HG03457 (cell line): ENCODE measurements at regions not wholly inside any gene's neighbourhood (a gene's known extent, or its start where the extent isn't known, plus 50 kb on each side); places are given as distances from the start of the nearest gene placed in this dataset.
"Not testable (repeated sequence)": the region's sequence is repeated elsewhere in the genome, so short reads cannot be mapped to it uniquely, and the experiment has no call there.

Experiments used
- ATAC-seq: cut with Tn5 transposase; IDR thresholded peaks from one replicate; pipeline ENCODE4 v1.9.1; 2021; ENCODE audit warnings: moderate number of reproducible peaks; ENCODE audit not compliant: unreplicated experiment

DNA sequence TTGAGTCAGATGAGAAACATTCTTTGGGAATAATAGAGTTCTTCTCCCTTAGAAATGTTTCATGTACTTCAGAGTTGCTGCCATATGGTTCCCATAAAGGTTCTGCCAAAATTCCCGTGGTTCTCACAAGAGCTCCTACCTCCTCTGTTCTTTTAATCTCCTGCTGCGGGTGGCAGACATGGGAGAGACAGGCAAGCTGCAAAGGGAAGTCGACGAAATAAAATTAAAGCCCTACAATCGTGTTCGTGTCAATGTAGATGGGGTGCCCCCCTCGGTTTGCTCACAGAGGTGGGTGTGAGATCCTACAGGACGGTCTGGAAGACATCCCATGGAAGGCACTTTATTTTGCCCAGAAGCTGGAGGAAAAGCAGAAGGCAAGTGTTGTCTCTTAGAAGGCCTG, 276.0 kb downstream of the RWDD3 start:
- ATAC-seq, result no peak

DNA sequence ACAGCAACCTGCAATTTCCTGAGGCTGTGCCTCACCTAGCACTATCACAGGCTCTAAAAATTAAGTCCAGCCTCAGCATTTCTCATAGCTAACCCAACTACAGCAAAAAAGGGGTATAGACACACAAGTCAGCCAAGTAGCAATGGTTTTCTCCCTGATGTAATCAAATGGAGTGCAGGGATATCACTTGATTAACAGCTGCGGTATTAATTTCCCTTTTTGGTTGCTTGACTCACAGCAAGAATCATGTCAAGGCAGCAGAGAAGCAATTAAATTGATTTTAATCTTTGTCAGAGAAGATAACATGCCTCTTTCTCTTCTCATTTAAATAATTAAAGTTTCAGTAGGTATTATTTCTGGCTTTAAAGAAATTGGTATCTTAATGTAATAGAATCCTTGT, 278.9 kb downstream of the RWDD3 start:
- no peak for ATAC-seq

DNA sequence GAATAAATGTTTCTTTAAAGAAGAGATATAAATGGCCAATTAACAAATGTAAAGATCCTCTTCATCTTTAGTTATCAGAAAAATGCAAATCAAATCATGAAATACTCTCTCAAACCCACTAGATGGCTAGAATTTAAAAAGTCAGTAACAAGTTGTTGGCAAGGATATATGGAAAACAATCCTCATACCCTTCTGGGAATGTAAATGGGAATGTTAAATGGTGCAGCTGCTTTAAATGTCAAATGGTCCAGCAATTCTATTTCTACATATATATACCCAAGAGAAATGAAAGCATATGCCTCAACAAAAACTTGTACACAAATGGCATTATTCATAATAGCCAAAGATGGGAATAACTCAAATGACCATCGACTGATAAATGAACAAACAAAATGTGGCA, 283.5 kb downstream of the RWDD3 start:
- no peak for ATAC-seq

DNA sequence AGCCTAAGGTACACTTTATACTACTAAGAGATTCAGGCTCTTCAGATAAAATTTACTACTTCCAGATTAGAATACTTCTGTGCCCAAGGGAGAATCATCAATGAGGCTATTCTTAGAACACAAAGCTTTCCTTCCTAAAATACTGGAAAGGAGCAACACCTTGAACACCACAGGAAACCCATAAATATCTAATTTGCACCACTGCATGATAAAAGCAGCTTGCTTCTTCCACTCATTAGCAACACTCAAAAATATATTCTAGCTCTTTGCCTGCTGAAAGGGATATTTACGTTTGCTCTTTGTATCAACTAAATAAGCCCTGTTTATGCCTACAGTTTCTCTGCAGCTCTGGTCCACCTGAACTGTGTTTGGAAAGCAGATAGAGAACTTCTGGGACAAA, 284.3 kb downstream of the RWDD3 start:
- ATAC-seq, result no peak

DNA sequence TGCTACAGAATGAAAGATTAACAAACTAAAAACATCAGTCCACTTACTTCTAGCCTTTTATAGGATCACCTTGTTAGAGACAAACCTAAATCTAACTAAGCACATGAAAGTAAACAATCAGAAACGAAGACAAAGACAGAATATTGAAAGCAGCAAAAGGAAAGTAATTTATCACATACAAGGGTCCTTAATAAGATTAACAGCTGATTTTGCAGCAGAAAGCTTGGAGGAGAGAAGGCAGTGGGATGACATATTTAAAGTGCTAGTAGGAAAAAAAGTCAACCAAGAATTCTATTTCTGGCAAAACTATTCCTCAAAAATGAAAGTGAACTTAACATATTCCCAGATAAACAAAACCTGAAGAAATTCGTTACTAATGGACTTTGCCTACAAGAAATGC, 286.4 kb downstream of the RWDD3 start:
- no peak for ATAC-seq

DNA sequence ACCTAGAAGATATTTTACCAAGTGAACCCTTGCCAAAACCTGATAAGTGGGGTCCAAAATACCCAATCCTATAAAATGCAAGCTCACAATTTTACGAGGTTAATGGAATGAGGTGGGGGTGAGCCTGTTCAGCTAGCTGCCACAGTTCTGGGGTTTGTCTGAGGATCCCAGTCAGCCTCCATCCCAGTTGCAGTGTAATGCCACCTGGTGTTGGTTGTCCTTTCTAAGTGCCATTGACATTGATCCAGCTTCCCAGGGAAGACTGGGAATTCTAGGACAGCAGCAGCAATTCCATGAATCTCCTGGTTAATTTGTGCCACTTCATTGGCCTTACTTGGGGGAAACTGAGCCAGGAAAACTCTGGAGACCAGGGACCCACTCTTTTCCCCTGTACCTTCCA, 298.3 kb downstream of the RWDD3 start:
- no peak for ATAC-seq

DNA sequence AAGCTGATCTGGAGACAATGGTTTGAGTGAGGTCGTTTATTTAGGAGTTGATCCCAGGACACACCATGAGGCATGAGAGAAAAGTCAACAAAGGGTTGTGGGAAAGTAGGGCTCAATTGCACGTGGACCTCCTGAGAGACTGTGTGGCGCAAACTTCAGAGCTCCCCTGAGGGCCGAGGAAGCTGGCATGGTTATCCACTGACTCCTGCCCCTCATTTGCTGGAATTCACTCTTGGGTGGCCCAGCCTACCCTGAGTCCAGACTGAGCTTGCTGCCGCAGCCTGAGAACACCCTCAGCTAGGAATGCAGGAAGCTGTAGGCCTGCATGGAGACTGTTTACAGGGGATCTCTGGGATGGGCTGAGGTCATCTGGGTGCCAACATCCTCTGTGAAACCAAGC, 301.0 kb downstream of the RWDD3 start:
- no peak for ATAC-seq

DNA sequence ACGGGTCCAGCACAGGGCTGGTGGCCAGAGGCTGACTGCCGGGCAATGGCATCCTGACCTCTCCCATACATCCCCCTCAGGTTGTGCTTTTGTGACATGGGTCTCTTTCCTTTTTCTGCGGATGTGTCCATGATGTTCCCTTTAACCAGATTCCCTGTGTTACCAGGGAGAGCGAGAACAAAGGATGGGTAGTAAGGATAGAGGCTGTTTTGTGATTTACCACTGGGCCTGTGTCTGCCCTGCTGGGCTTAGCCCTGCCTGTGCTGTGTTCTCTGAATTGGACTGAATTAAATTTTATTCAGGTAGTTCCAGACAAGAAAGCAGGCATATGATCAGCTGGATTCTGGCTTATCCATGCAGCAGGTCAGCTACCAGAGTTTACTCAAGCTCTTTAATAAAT, 301.6 kb downstream of the RWDD3 start:
- ATAC-seq, result no peak

DNA sequence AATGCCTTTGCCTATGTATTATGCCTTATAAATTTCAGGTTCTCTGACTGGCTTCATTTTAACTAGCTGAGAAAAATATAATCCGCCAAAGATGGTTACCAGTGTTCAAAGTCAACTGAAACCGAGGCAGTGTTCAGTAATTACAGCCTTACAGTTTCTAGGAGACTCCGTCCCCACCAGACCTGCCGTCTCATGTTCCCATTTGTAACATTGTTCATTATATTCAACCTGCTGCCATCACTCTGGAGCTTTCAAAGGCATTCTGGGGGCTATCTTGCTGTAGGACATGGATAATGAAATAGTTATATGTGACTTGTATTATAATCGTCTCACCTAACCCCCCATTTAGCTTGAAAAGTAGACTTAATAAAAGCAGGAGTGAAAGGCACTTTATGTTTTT, 302.5 kb downstream of the RWDD3 start:
- no peak for ATAC-seq

DNA sequence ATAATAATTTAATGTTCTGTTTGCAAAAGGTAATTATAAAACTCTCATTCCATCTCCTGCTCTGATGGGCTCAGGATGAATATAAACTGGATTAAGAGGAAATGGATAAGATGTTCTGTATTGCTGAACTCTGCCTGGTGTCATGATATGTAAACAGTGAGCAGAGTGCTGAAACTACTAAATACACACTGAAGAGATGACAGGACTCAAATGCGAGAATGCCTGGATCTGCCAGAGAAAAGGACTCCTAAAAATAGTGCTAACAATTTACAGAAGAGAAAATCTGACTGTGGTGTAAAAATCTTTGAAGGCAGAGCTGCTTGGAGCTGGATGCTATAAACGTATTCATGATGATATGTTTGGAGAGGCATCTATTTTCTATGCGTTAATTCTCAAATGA, 303.2 kb downstream of the RWDD3 start:
- ATAC-seq, result no peak

DNA sequence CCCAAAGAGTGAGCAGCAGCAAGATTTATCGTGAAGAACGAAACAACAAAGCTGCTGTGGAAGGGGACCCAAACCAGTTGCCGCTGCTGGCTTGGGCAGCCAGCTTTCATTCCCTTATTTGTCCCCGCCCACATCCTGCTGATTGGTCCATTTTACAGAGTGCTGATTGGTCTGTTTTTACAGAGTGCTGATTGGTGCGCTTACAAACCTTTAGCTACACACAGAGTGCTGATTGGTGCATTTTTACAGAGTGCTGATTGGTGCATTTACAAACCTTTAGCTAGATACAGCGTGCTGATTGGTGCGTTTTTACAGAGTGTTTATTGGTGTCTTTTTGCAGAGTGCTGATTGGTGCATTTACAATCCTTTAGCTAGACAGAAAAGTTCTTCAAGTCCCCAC, 304.2 kb downstream of the RWDD3 start:
- ATAC-seq, result not testable (repeated sequence)

DNA sequence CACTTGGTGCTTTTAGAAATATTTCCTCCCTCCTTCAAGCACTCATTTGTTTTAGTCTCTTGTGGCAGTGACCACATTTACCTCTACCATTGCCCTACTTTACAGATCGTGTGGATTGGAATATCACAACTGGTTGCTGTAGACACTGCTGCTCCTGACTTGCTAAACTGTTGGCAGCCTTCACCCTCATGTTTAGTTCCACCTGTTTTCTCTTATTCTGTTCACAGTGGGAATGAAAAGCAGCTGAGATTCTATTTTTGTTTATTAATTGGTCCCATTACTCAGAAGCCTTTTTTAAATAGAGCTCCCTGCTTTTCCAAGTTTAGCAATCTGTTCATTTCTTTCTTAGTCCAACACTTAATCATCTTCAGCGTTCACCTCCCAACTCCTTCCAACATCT, 308.9 kb downstream of the RWDD3 start:
- no peak for ATAC-seq

DNA sequence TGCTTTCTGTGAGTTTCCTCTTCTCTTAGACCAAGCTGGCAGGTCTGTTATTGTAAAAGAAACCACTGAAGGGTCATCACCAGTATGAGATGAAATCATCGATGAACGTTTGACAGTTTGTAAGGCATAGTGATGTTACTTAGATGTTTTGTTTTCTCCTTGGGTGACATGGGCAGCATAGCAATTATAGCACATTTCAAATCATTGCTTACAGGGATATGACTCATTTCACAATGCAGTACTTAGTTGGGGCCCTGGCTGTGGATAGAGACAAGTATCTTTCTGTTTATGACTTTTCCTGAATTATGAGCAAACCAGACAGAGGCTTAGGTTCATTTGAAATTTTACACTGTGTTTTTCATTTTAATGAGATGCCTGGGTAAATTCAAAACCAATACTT, 313.0 kb downstream of the RWDD3 start:
- ATAC-seq, result no peak

DNA sequence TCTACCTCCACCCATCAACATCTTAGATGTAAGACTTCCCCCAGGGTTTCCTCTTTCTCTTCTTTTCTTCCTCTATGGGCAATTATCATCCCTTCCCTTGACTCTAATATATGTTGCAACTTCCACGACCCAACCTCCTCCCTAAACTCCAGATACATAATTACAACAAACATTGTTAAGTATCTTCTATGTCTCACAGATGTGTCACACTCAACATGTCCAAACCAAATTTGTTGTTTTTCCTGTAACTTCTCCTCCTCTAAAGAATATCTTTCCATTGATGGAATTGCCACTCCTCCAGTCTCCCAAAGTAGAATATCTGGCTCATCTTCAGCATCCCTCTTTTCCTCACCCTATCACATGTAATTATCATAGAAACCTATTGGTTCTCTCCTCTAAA, 314.2 kb downstream of the RWDD3 start:
- ATAC-seq, result no peak

DNA sequence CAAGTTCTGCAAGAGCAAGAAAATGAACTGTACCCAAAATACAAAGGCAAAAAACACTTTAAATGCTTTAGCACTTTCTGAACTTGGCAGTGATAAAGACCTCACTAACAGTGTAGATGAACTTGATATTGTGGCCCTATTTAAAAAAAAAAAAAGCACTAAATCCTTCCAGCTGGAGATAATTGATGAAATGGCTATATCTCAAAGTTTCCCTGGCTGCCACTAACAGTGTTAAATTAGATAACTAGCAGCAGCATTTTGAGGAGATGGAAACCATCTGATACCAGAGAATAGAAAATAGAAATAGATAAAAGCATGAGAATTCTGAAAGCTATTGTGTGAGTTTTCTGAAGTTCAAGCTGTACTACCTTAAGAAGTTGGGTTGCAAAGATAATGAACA, 317.2 kb downstream of the RWDD3 start:
- no peak for ATAC-seq

DNA sequence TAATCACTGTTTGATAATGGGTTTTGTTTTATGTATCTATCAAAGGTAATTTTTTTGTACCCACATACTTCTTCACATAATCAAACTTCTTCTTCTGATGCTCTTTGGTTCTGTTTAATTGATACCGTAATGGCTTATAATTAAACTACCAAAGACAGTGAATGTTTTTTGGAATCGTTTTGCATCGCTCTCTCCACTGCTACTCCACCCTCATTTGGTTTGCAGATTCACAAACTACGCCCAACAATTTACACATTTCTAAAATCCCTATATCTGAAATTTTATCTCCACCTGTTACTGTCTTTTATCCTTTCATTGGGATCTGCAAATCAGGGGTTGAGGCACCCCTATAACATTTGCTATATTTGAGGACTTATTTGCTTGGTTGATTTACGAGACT, 319.6 kb downstream of the RWDD3 start:
- ATAC-seq, result no peak

DNA sequence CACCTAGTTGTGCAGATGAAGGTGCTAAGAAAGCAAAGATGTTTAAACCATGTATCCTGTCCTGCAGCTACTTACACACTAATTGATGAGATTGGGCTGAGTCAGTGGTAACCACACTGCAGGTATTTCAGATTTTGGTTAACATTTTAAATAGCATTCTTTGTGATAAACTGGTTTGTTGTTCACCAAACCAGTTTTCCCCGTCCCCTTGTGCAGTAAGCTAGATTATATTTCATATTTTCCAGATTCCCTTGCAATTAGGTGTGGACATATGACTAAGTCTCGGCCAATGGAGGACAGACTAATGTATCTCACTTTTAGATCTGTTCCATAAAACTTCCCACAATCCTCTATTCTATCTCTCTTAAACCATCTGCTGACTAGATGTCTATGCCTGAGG, 320.4 kb downstream of the RWDD3 start:
- ATAC-seq, result no peak

DNA sequence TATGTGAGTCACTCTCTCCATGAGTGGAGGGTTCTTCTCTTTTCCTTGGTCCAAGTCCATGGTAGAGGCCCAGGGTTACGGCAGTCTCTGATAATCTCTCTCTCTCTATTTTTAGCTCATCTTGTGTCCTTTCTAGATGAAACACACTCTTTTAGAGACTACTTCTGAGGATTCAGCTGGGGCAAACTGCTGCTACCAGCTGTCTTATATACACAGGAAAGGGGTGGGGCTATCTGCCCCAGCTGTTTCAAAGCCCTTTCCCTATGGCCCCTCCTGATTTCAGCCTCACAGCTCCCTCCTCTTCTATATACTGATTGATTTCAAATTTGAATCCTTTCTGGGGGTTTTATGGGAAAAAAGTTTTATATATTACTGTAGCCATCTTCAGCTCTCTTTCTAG, 324.8 kb downstream of the RWDD3 start:
- no peak for ATAC-seq

DNA sequence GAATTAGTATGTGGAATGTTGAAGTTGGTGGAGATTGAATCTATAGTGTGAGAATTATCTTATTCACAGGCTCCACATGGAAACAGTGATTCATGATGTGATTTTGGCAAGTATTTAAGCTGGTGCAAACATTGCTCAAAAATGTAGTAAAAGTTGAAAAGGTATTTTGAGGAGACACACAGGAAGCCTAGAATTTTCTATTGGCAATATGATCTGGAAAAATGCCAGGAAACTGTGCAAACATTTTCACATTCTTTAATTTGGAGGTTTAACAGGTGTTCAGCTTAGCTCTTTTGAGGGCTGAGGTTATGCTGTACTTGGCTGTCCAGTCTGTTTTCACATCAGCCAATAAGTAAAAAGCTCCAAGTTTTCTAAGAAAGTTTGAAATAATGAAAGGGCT, 327.3 kb downstream of the RWDD3 start:
- no peak for ATAC-seq

DNA sequence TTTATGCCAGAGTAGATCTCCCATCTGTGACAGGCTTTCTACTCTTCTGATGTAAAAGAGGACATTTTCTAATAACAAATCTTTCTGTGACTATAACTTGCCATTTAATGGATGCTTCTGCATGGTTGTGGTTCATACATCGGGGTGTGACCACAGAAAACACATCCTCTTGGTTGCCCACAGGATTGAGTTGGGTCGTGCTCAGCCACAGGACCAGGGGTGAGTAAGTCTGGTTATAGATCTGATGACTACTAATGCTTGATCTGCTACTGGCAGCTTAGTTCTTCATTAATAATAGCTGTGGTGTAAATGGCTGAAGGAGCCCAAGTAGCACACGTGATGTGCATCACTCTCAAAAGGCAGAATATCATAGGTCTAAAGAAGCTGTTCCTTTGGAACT, 328.2 kb downstream of the RWDD3 start:
- ATAC-seq, result no peak

DNA sequence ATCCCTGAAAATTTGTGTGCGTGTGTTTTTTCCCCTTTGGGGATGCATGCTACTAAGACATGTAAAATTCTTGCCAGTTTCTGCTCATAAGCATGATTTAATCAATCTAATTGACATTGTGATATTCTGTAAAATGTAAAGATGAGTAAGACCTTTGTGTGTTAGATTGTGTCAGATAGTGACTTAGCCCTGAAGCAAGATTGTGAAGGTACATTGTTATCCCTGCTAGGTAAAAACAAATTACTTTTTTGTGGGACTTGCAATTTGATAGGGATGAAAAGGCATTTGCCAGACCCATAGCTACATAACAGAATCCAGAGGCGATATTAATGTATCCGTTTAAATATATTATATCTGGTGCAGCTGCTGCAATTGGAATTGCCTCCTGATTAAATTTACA, 338.0 kb downstream of the RWDD3 start:
- ATAC-seq, result no peak

DNA sequence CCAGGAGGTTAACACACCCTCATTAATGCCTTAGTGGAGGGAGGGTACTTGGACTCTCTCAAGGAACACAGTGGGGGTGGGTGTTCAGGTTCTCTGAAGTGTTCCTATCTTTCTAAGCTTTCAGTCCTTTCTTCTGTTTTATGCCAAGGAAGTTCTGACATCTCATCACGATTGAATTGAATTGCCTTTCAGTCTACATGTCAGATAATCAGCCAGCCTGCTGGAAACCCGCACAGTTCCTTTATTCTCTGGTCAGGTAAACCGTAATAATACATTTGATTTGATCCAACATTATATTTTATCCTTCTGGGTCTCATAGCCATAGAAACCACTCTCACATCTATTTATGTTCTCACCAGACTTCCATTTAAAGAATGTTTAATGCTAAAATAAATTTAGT, 339.0 kb downstream of the RWDD3 start:
- no peak for ATAC-seq

DNA sequence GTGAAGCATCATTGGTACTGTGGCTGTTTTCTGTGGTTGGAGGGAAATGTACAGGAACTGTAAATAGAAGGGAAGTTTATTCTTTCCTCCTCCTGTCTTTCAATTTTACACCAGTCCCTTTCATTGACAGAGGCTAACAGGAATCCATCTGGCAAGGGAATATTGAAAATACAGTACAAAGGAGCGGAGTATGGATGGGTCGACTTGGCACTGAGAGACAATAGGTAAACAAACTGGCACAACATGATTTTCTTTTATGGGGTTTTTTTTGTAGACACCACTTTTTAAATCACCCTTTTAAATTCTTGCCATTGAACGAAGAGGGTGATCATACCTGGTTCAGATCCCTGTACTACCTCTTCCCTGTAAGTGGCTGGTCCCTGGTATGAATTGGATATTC, 341.3 kb downstream of the RWDD3 start:
- ATAC-seq, result no peak

DNA sequence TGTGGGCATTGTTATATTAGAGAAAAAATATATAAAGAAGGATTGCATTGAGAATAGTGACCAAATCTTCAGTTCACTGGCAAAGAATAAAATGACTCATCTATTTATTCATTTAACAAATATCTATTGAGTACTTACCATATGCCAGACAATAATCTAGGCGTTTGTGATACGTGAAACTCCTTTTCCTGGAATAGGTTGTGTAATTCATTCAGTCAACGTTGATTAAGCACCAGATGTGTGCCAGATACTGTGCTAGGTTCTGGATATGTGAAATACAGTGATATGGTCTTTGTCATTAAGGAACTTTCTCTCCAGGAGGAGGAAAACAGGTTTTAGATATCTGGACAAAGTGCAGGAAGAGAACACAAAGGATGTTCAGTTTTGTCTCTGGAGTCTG, 344.5 kb downstream of the RWDD3 start:
- ATAC-seq, result no peak
